H1 (cell line): ENCODE measurements at regions not wholly inside any gene's neighbourhood (a gene's known extent, or its start where the extent isn't known, plus 50 kb on each side); places are given as distances from the start of the nearest gene placed in this dataset.

ENCODE experiments used
- CTCF ChIA-PET: fragments of 300-600 bp; sonication (Branson Sonifier 250); formaldehyde crosslinking; loops from one replicate; lab custom pipeline; 2021; ENCODE audit not compliant: partially characterized antibody; lab: Charles Lee
- POLR2A ChIA-PET: fragments of 300-600 bp; sonication (Branson Sonifier 250); formaldehyde crosslinking; loops from one replicate; lab custom pipeline; 2021; ENCODE audit warnings: inconsistent platforms; ENCODE audit not compliant: partially characterized antibody; lab: Charles Lee
- DNase-seq, 2 experiments: peaks; one replicate each; pipeline versions ENCODE4 v3.0.0 to v3.0.0-alpha.2; 2010 to 2022; ENCODE audit warnings: low spot score in 2 of 2, low read depth in 1 of 2, mixed read lengths in 1 of 2
- FAIRE-seq: peaks from 2 replicates; lab custom pipeline; 2011; peaks lifted over from hg19 to GRCh38; lab: Jason Lieb, UNC
- H2AFZ ChIP-seq: 2 replicates; pipeline ENCODE4 v1.8.1; 2012; ENCODE audit warnings: low read length, inconsistent platforms
- H2AK5ac ChIP-seq: 2 replicates; pipeline ENCODE4 v1.6.1; 2013; ENCODE audit warnings: low read depth, low read length
- H2BK120ac ChIP-seq: replicated peaks from 2 replicates; pipeline ENCODE3; 2013; ENCODE audit warnings: low read depth, low read length, inconsistent platforms
- H2BK12ac ChIP-seq: 2 replicates; pipeline ENCODE4 v1.6.1; 2013; ENCODE audit warnings: low read depth, low read length
- H2BK15ac ChIP-seq: 2 replicates; pipeline ENCODE4 v1.6.1; 2013; ENCODE audit warnings: low read length
- H2BK20ac ChIP-seq: 2 replicates; pipeline ENCODE4 v1.6.1; 2013; ENCODE audit warnings: low read length
- H2BK5ac ChIP-seq: 2 replicates; pipeline ENCODE4 v1.6.1; 2013; ENCODE audit warnings: low read depth, low read length
- H3K14ac ChIP-seq: 2 replicates; pipeline ENCODE4 v1.6.1; 2013; ENCODE audit warnings: inconsistent platforms; ENCODE audit not compliant: insufficient read length
- H3K18ac ChIP-seq: 2 replicates; pipeline ENCODE4 v1.6.1; 2013; ENCODE audit warnings: low read length; ENCODE audit errors: extremely low read depth
- H3K23ac ChIP-seq: 2 replicates; pipeline ENCODE4 v1.6.1; 2013; ENCODE audit warnings: inconsistent platforms; ENCODE audit not compliant: insufficient read length
- H3K23me2 ChIP-seq: 2 replicates; pipeline ENCODE4 v1.6.1; 2013; ENCODE audit warnings: low read depth, low read length
- H3K27ac ChIP-seq: 2 replicates; pipeline ENCODE4 v1.6.1; 2011; ENCODE audit warnings: low read depth, low read length, inconsistent platforms
- H3K27me3 ChIP-seq, 4 experiments: replicated peaks in 1 of 4; 1 replicate in 1 of 4; 2 replicates in 3 of 4; pipeline versions ENCODE4 v1.6.1 to v1.8.1; 2011 to 2013; ENCODE audit warnings: low read length in 3 of 4, mild to moderate bottlenecking in 3 of 4, inconsistent platforms in 2 of 4, mixed read lengths in 2 of 4, moderate library complexity in 1 of 4; ENCODE audit not compliant: control insufficient read depth in 3 of 4, insufficient read depth in 3 of 4; ENCODE audit errors: extremely low read depth in 1 of 4
- H3K36me3 ChIP-seq, 4 experiments: 2 replicates each; pipeline versions ENCODE4 v1.6.1 to v1.8.1; 2011 to 2013; ENCODE audit warnings: mild to moderate bottlenecking in 4 of 4, low read length in 3 of 4, moderate library complexity in 2 of 4, control low read depth in 1 of 4, inconsistent platforms in 1 of 4; ENCODE audit not compliant: insufficient read depth in 4 of 4, control insufficient read depth in 2 of 4
- H3K4ac ChIP-seq: replicated peaks from 2 replicates; pipeline ENCODE3; 2013; ENCODE audit warnings: low read length, low read depth, mixed read lengths, inconsistent platforms; ENCODE audit not compliant: insufficient read length
- H3K4me1 ChIP-seq, 4 experiments: replicated peaks in 1 of 4; 1 replicate in 1 of 4; 2 replicates in 3 of 4; pipeline versions ENCODE4 v1.6.1 to v1.8.1; 2011 to 2013; ENCODE audit warnings: low read length in 3 of 4, inconsistent platforms in 2 of 4, mixed read lengths in 1 of 4; ENCODE audit not compliant: insufficient read depth in 4 of 4, control insufficient read depth in 3 of 4
- H3K4me2 ChIP-seq, 2 experiments: 2 replicates each; pipeline versions ENCODE4 v1.6.1 to v1.8.1; 2011 to 2013; ENCODE audit warnings: low read depth in 2 of 2, low read length in 2 of 2, control low read depth in 1 of 2, inconsistent platforms in 1 of 2, mild to moderate bottlenecking in 1 of 2; ENCODE audit not compliant: insufficient read depth in 1 of 2
- H3K4me3 ChIP-seq, 4 experiments: fragments of 200-600, 300-600 bp in 1 of 4; sonication (generic), shearing (Covaris generic), sonication (Bioruptor Twin) in 1 of 4; 2 replicates each; pipeline versions ENCODE4 v1.5.1 to v1.8.1; 2011 to 2016; ENCODE audit warnings: low read length in 4 of 4, low read depth in 3 of 4, control low read depth in 2 of 4, inconsistent platforms in 2 of 4, mild to moderate bottlenecking in 2 of 4, mixed read lengths in 1 of 4, moderate library complexity in 1 of 4; ENCODE audit not compliant: insufficient read depth in 2 of 4; ENCODE audit errors: extremely low read depth in 1 of 4
- H3K56ac ChIP-seq: replicated peaks from 2 replicates; pipeline ENCODE3; 2013; ENCODE audit warnings: low read depth, mild to moderate bottlenecking, mixed read lengths, low read length, inconsistent platforms; ENCODE audit not compliant: insufficient read length
- H3K79me1 ChIP-seq: 2 replicates; pipeline ENCODE4 v1.6.1; 2013; ENCODE audit warnings: low read depth, low read length, control low read depth
- H3K79me2 ChIP-seq, 2 experiments: 2 replicates each; pipeline versions ENCODE4 v1.6.1 to v1.8.1; 2012 to 2013; ENCODE audit warnings: low read length in 2 of 2, mild to moderate bottlenecking in 2 of 2, inconsistent platforms in 1 of 2; ENCODE audit not compliant: insufficient read depth in 2 of 2, control insufficient read depth in 1 of 2
- H3K9ac ChIP-seq, 4 experiments: replicated peaks in 1 of 4; 1 replicate in 1 of 4; 2 replicates in 3 of 4; pipeline versions ENCODE4 v1.6.1 to v1.8.1; 2011 to 2013; ENCODE audit warnings: low read depth in 3 of 4, low read length in 3 of 4, control low read depth in 2 of 4, mild to moderate bottlenecking in 2 of 4, moderate library complexity in 2 of 4, inconsistent platforms in 1 of 4; ENCODE audit errors: extremely low read depth in 1 of 4
- H3K9me3 ChIP-seq, 2 experiments: 2 replicates each; pipeline versions ENCODE4 v1.6.1 to v1.8.1; 2012 to 2013; ENCODE audit warnings: mild to moderate bottlenecking in 2 of 2, moderate library complexity in 2 of 2, control low read depth in 1 of 2, inconsistent platforms in 1 of 2, low read depth in 1 of 2, low read length in 1 of 2, mixed read lengths in 1 of 2; ENCODE audit not compliant: insufficient read depth in 2 of 2
- H4K20me1 ChIP-seq, 2 experiments: replicated peaks in 1 of 2; 2 replicates each; pipeline versions ENCODE3 to v1.8.1; 2011 to 2013; ENCODE audit warnings: inconsistent platforms in 2 of 2, low read length in 2 of 2, mild to moderate bottlenecking in 1 of 2; ENCODE audit not compliant: insufficient read depth in 2 of 2, control insufficient read depth in 1 of 2
- H4K5ac ChIP-seq: 2 replicates; pipeline ENCODE4 v1.6.1; 2013; ENCODE audit warnings: low read length, low read depth, mixed read lengths, inconsistent platforms; ENCODE audit not compliant: insufficient read length
- H4K8ac ChIP-seq: 2 replicates; pipeline ENCODE4 v1.8.0; 2013; ENCODE audit warnings: mild to moderate bottlenecking, moderate library complexity, low read length, inconsistent platforms; ENCODE audit not compliant: insufficient read depth; ENCODE audit errors: extremely low read depth
- H4K91ac ChIP-seq: replicated peaks from 2 replicates; pipeline ENCODE3; 2013; ENCODE audit warnings: low read length, mixed read lengths, inconsistent platforms; ENCODE audit not compliant: insufficient read length
- CEBPB ChIP-seq: IDR thresholded peaks from 2 replicates; pipeline ENCODE4 v1.6.1; 2012; ENCODE audit warnings: low read depth, low read length
- GABPA ChIP-seq: IDR thresholded peaks from 2 replicates; pipeline ENCODE4 v1.6.1; 2011; ENCODE audit warnings: mild to moderate bottlenecking, low read length, moderate library complexity, borderline replicate concordance; ENCODE audit not compliant: insufficient read depth
- HDAC2 ChIP-seq, 2 experiments: fragments of 300-600 bp in 1 of 2; sonication (generic) in 1 of 2; IDR thresholded peaks; 2 replicates each; pipeline ENCODE4 v1.6.1; 2011 to 2012; ENCODE audit warnings: low read depth in 2 of 2, low read length in 2 of 2, mild to moderate bottlenecking in 2 of 2, moderate library complexity in 2 of 2, borderline replicate concordance in 1 of 2, inconsistent platforms in 1 of 2
- HDAC6 ChIP-seq: IDR thresholded peaks from one replicate; pipeline ENCODE4 v1.7.1; 2012; ENCODE audit warnings: low read depth, mild to moderate bottlenecking, inconsistent platforms, low read length, moderate library complexity
- KDM4A ChIP-seq: IDR thresholded peaks from one replicate; pipeline ENCODE4 v1.7.1; 2012; ENCODE audit warnings: low read depth, mild to moderate bottlenecking, moderate library complexity, low read length, inconsistent platforms; ENCODE audit not compliant: severe bottlenecking
- KDM5A ChIP-seq: fragments of 200-600 bp; IDR thresholded peaks from 2 replicates; pipeline ENCODE4 v1.7.1; 2012; ENCODE audit warnings: mild to moderate bottlenecking, low read length, inconsistent platforms, mixed read lengths
- MAFK ChIP-seq: IDR thresholded peaks from 2 replicates; pipeline ENCODE4 v1.6.1; 2012; ENCODE audit warnings: low read depth, mild to moderate bottlenecking, improper control_type of control experiment, low read length
- NANOG ChIP-seq: IDR thresholded peaks from 2 replicates; pipeline ENCODE4 v1.6.1; 2011; ENCODE audit warnings: low read length, low read depth, mild to moderate bottlenecking, inconsistent platforms; ENCODE audit not compliant: insufficient read depth, poor library complexity, severe bottlenecking
- RNF2 ChIP-seq: fragments of 200-900, 300-1000 bp; sonication (generic); IDR thresholded peaks from 2 replicates; pipeline ENCODE4 v1.7.1; 2016; ENCODE audit warnings: borderline replicate concordance, low read depth, mild to moderate bottlenecking, antibody characterized with exemption, low read length; ENCODE audit not compliant: poor library complexity, severe bottlenecking; ENCODE audit errors: missing control alignments
- SIN3A ChIP-seq, 2 experiments: IDR thresholded peaks in 1 of 2; conservative IDR thresholded peaks in 1 of 2; 2 replicates each; pipeline ENCODE4 v1.6.1; 2011 to 2012; ENCODE audit warnings: low read length in 2 of 2, improper control_type of control experiment in 1 of 2, low read depth in 1 of 2, mild to moderate bottlenecking in 1 of 2
- SP2 ChIP-seq: IDR thresholded peaks from 2 replicates; pipeline ENCODE4 v1.6.1; 2012; ENCODE audit warnings: mild to moderate bottlenecking, low read length, inconsistent platforms
- SRF ChIP-seq: IDR thresholded peaks from 2 replicates; pipeline ENCODE4 v1.6.1; 2011; ENCODE audit warnings: mild to moderate bottlenecking, low read depth, low read length, moderate library complexity
- SUZ12 ChIP-seq: fragments of 200-600 bp; sonication (generic); IDR thresholded peaks from 2 replicates; pipeline ENCODE4 v1.6.1; 2012; ENCODE audit warnings: mild to moderate bottlenecking, inconsistent platforms, low read length, moderate library complexity, mixed read lengths
- YY1 ChIP-seq: IDR thresholded peaks from 2 replicates; pipeline ENCODE4 v1.6.1; 2011; ENCODE audit warnings: low read depth, mild to moderate bottlenecking, low read length
- WGBS, 2 experiments: shearing (Covaris generic) in 1 of 2; methylation state at CpG; one replicate each; pipeline versions ENCODE4 v1.1.6 to v1.1.7; 2013 to 2015; ENCODE audit warnings: low lambda C conversion rate in 2 of 2, mixed read lengths in 2 of 2, inconsistent platforms in 1 of 2, low coverage in 1 of 2, missing lambda C conversion rate in 1 of 2; ENCODE audit not compliant: insufficient replicate concordance in 2 of 2, insufficient coverage in 1 of 2, insufficient read length in 1 of 2; ENCODE audit errors: extremely low coverage in 1 of 2, missing lambda C conversion rate in 1 of 2; 5-methylcytosine and 5-hydroxymethylcytosine counted together

DNA sequence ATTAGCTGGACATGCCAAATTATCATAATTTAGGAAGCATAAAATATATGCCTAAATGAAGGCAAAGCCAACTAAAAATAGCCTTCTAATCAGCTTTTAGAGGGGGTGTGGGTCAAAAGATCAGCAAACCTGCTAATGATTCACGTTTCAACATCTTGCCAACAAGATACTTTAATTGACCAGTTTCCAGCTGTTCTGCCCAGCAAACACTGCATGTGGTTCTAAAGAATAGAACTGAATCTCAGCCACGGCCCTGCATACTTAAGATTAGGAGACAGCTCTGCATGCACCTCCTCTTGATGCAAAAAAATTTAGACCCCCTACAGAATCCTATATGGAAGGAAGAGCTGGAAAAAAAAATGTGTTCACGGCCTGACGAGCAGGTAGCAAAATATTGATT is 500.5 kb downstream of the TBL1XR1 start:
- Histone ChIP-seq H3K23me2 (no peaks in the 10 kb centered on the region), H3K14ac (no peak overlapping the region), H4K8ac (no peak overlapping the region), H3K4ac (no peak overlapping the region), H2BK5ac (no peak overlapping the region), H3K27ac (no peak overlapping the region), H3K23ac (no peak overlapping the region), H3K9ac (no peak overlapping the region), H3K27me3 (no peaks in the 10 kb centered on the region), H3K36me3 (no peaks in the 10 kb centered on the region), H3K4me2 (no peak overlapping the region), H2BK12ac (no peak overlapping the region), H3K18ac (no peak overlapping the region), H3K4me3 (no peak overlapping the region), H4K5ac (no peak overlapping the region), H2BK20ac (no peak overlapping the region), H2AK5ac (no peak overlapping the region), H3K56ac (no peak overlapping the region), H3K9me3 (no peaks in the 10 kb centered on the region), H4K20me1 (no peaks in the 10 kb centered on the region), H2BK120ac (no peak overlapping the region), H2AFZ (no peak overlapping the region; the same call in 1 of the 2 replicates), H4K91ac (no peak overlapping the region), H2BK15ac (no peak overlapping the region), H3K4me1 (peaks cover 0 to 7% (median 2%) of the 10 kb centered on the region in 4 experiments; a peak in 4 of 7 replicates), H3K79me2 (no peaks in the 10 kb centered on the region), H3K79me1 (no peaks in the 10 kb centered on the region)
- no peak for FAIRE-seq
- WGBS, 2 experiments = 77% methylated on average over 4 of the region's 4 CpGs; no CpG with 5 or more reads in 1 of the 2 experiments
- no peak for DNase-seq
- ChIA-PET POLR2A (no interaction called here), CTCF (interaction anchor here (1.2 to 1.4 kb wide), 2 partner anchors 51 to 244 kb away, joined by 3 read pairs; no protein-coding TSS in a partner anchor)
- TF ChIP-seq KDM4A (no peak), KDM5A (no peak), CEBPB (no peak), SRF (no peak), SUZ12 (no peak), NANOG (no peak), MAFK (no peak), RNF2 (no peak), SP2 (no peak), HDAC2 (IDR thresholded peaks at IDR 0.05; ENCODE audit: borderline replicate concordance in 1 of 2, low read depth in 2 of 2, low read length in 2 of 2) (no peak), YY1 (no peak), SIN3A (conservative IDR thresholded peaks at IDR 0.05 in 1 of 2, IDR thresholded peaks at IDR 0.05 in 1 of 2; ENCODE audit: low read depth in 1 of 2, low read length in 2 of 2) (no peak), HDAC6 (no peak), GABPA (no peak)
